ENCODE measurements at regions not wholly inside any gene's neighbourhood (a gene's known extent, or its start where the extent isn't known, plus 50 kb on each side); places are given as distances from the start of the nearest gene placed in this dataset.

- Histone ChIP-seq H2AFZ (ENCODE audit: low read depth, low read length) (no peak overlapping the region), H3K4me2 (ENCODE audit: insufficient read depth, low read length) (no peak overlapping the region), H4K20me1 (replicated peaks; ENCODE audit: control insufficient read depth, extremely low read depth, insufficient read depth, low read length) (no peaks in the 10 kb centered on the region), H3K9me1 (replicated peaks; ENCODE audit: control insufficient read depth, extremely low read depth, insufficient read depth, low read length) (no peaks in the 10 kb centered on the region), H3K4me3 (replicated peaks in 1 of 3; ENCODE audit: insufficient read depth in 1 of 3, low read depth in 1 of 3, low read length in 3 of 3) (no peak overlapping the region), H3K27me3 (ENCODE audit: control insufficient read depth in 2 of 2, insufficient read depth in 2 of 2, low read length in 2 of 2) (peaks cover 1 to 4% of the 10 kb centered on the region in 2 experiments), H3K79me2 (ENCODE audit: control insufficient read depth, insufficient read depth, low read length) (no peaks in the 10 kb centered on the region), H3K4me1 (ENCODE audit: control insufficient read depth, extremely low read depth, insufficient read depth, low read length) (peaks cover 2% of the 10 kb centered on the region), H3K36me3 (ENCODE audit: control insufficient read depth in 2 of 2, extremely low read depth in 1 of 2, insufficient read depth in 2 of 2, low read length in 2 of 2) (no peaks in the 10 kb centered on the region), H3K9me3 (replicated peaks; ENCODE audit: control insufficient read depth, insufficient read depth, low read length) (no peaks in the 10 kb centered on the region), H3K9ac (replicated peaks; ENCODE audit: extremely low read depth, insufficient read depth, low read length) (no peak overlapping the region), H3K27ac (ENCODE audit: insufficient read depth, low read depth, low read length) (no peak overlapping the region)
- FAIRE-seq, result no peak
- ChIA-PET POLR2A (no interaction called here), CTCF (interaction anchor here (1.3 to 1.4 kb wide), 2 partner anchors 15 to 56 kb away, joined by 3 read pairs; no protein-coding TSS in a partner anchor)
- no TSS peak for BruUV-seq (replicated peaks)
- dilution Hi-C loops (cut with MboI; ENCODE audit: extremely low pct_ligation_motif_present, low sequenced_read_pairs), result no loop called here
- no peak for DNase-seq (ENCODE audit: low read depth, low spot score)
- TF ChIP-seq POLR2A (IDR thresholded peaks at IDR 0.05; ENCODE audit: low read depth, low read length) (no peak), JUN (IDR thresholded peaks at IDR 0.05; ENCODE audit: borderline replicate concordance, insufficient read depth, insufficient read length, low read depth) (no peak), GATA2 (IDR thresholded peaks at IDR 0.05; ENCODE audit: insufficient read depth, insufficient read length, low read depth, low read length) (no peak), MYC (IDR thresholded peaks at IDR 0.05; ENCODE audit: low read depth, low read length) (no peak), FOS (IDR thresholded peaks at IDR 0.05; ENCODE audit: borderline replicate concordance, insufficient read depth, low read length) (no peak), EZH2 (IDR thresholded peaks at IDR 0.05; ENCODE audit: borderline replicate concordance, low read depth, low read length, severe bottlenecking) (no peak)
- TF ChIP-seq, protein P1, sequence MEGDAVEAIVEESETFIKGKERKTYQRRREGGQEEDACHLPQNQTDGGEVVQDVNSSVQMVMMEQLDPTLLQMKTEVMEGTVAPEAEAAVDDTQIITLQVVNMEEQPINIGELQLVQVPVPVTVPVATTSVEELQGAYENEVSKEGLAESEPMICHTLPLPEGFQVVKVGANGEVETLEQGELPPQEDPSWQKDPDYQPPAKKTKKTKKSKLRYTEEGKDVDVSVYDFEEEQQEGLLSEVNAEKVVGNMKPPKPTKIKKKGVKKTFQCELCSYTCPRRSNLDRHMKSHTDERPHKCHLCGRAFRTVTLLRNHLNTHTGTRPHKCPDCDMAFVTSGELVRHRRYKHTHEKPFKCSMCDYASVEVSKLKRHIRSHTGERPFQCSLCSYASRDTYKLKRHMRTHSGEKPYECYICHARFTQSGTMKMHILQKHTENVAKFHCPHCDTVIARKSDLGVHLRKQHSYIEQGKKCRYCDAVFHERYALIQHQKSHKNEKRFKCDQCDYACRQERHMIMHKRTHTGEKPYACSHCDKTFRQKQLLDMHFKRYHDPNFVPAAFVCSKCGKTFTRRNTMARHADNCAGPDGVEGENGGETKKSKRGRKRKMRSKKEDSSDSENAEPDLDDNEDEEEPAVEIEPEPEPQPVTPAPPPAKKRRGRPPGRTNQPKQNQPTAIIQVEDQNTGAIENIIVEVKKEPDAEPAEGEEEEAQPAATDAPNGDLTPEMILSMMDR (IDR thresholded peaks at IDR 0.05; ENCODE audit: extremely low read depth in 1 of 2, insufficient read depth in 1 of 2, low read depth in 1 of 2, low read length in 2 of 2), result no peak
- TF ChIP-seq, protein P2, sequence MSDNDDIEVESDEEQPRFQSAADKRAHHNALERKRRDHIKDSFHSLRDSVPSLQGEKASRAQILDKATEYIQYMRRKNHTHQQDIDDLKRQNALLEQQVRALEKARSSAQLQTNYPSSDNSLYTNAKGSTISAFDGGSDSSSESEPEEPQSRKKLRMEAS (IDR thresholded peaks at IDR 0.05; ENCODE audit: insufficient read depth, insufficient read length), result no peak
- intact Hi-C loops (cut with micrococcal nuclease), result no loop called here
Measured at GRCh38 chr5:102625468-102625867, 126.7 kb upstream of the SLCO6A1 start.
